Heart left ventricle (tissue), 16 donors: ENCODE measurements at regions not wholly inside any gene's neighbourhood (a gene's known extent, or its start where the extent isn't known, plus 50 kb on each side); places are given as distances from the start of the nearest gene placed in this dataset.

Source experiments
- ATAC-seq, 4 donors: fragments of 200-7000 bp; cut with Tn5 transposase; one replicate each; pipeline ENCODE4 v1.9.1; 2020 to 2022; ENCODE audit warnings: moderate library complexity in 4 of 4, mild to moderate bottlenecking in 3 of 4, moderate number of reproducible peaks in 1 of 4
- DNase-seq, 5 donors: peaks; one replicate each; pipeline ENCODE4 v3.0.0-alpha.2; 2020
- H3K27ac ChIP-seq, 12 donors: fragments of 200-600 bp; sonication (generic) in 4 of 12; one replicate each; pipeline versions ENCODE4 v1.5.0 to v1.8.0; 2016 to 2022; ENCODE audit warnings: mild to moderate bottlenecking in 2 of 12
- H3K27me3 ChIP-seq, 9 donors: fragments of 200-600 bp; sonication (generic) in 2 of 9; one replicate each; pipeline versions ENCODE4 v1.5.1 to v1.8.0; 2016 to 2022; ENCODE audit warnings: mild to moderate bottlenecking in 3 of 9
- H3K36me3 ChIP-seq, 9 donors: fragments of 200-600 bp; sonication (generic) in 2 of 9; one replicate each; pipeline versions ENCODE4 v1.5.0 to v1.8.0; 2018 to 2022; ENCODE audit warnings: mild to moderate bottlenecking in 2 of 9
- H3K4me1 ChIP-seq, 12 donors: fragments of 200-600 bp; sonication (generic) in 4 of 12; one replicate each; pipeline versions ENCODE4 v1.5.0 to v1.8.0; 2016 to 2022; ENCODE audit warnings: mild to moderate bottlenecking in 3 of 12
- H3K4me3 ChIP-seq, 12 donors: fragments of 200-600 bp; sonication (generic) in 4 of 12; one replicate each; pipeline versions ENCODE4 v1.5.0 to v1.8.0; 2017 to 2022; ENCODE audit warnings: mild to moderate bottlenecking in 9 of 12, moderate library complexity in 4 of 12
- H3K9me3 ChIP-seq, 12 donors: fragments of 200-600 bp; sonication (generic) in 4 of 12; one replicate each; pipeline versions ENCODE4 v1.5.0 to v1.8.0; 2016 to 2022; ENCODE audit warnings: mild to moderate bottlenecking in 1 of 12
- CTCF ChIP-seq, 12 donors: fragments of 200-600 bp; sonication (generic) in 4 of 12; IDR thresholded peaks; one replicate each; pipeline versions ENCODE4 v1.5.0 to v1.8.0; 2018 to 2022; ENCODE audit warnings: antibody characterized with exemption in 12 of 12, mild to moderate bottlenecking in 5 of 12
- POLR2A ChIP-seq, 2 donors: fragments of 450-650 bp; IDR thresholded peaks; one replicate each; pipeline ENCODE4 v1.6.1; 2017; ENCODE audit warnings: antibody characterized with exemption in 2 of 2, mild to moderate bottlenecking in 2 of 2, moderate library complexity in 2 of 2
- WGBS, 4 donors: extraction: QIAGEN DNeasy Blood & Tissue Kit in 2 of 4; methylation state at CpG; one replicate each; pipeline versions ENCODE4 v1.1.5 to v1.1.7; 2013 to 2018; 5-methylcytosine and 5-hydroxymethylcytosine counted together
- intact Hi-C, 10 donors: fragments of 100-400 bp; cut with DNase I; formaldehyde crosslinking; loops; one replicate each; pipeline versions ENCODE4 v1.11.1 to v1.14.2; 2022
- donor health status: ischemic (EF 13 %, LVEDD 7.1; RV severe dilation, severe dysfunction).
- donor health status: healthy with polysubstance abuse.
- donor health status: DM: no; HTN: yes; CAD: no.
- donor health status: DM: no; HTN: no; CAD: no.
- donor health status: ischemic (EF 25% LVEDD 6.9; RV normal size, moderate dysfunction).
- donor health status: ischemic (EF 25% LVEDD 5.7; RV mildly dilated, moderate dysfunction).
- donor health status: healthy.
- donor health status: DM: yes; HTN: yes; CAD: no.
- donor health status: ischemic (EF 35%, LVEDD 5.7; RV mildly dilated, moderate dysfunction).
- donor health status: nonischemic (EF 11% LVEDD 7.7; RV severe dilation, severe dysfunction).
- donor health status: DM: yes; HTN: yes; CAD: no.
- donor health status: PGD.
- donor health status: ischemic (EF 29% LVEDD 5.4; RV normal size, mild dysfunction).
- donor health status: nonischemic (EF 23%, LVEDD 6.1; RV moderate dilation, normal function).

GRCh38 chr7:152505606-152506005 lies 69.8 kb upstream of the KMT2C start:
- ATAC-seq = no peak
- no peaks in the 10 kb centered on the region for H3K9me3 ChIP-seq
- TF ChIP-seq CTCF (IDR thresholded peaks at IDR 0.05) = no peak
- TF ChIP-seq POLR2A (IDR thresholded peaks at IDR 0.05) = no peak
- no peak for DNase-seq
- no peak overlapping the region for H3K4me3 ChIP-seq
- no peaks in the 10 kb centered on the region for H3K27me3 ChIP-seq
- WGBS, 4 donors = 90 to 97% (median 95%) methylated on average over 2 of the region's 2 CpGs
- no peaks in the 10 kb centered on the region for H3K4me1 ChIP-seq
- no peaks in the 10 kb centered on the region for H3K36me3 ChIP-seq
- no peak overlapping the region for H3K27ac ChIP-seq
- intact Hi-C loops = no loop called here

- DNase-seq (no peak), ATAC-seq (no peak)
- Histone ChIP-seq H3K4me1 (no peaks in the 10 kb centered on the region), H3K36me3 (no peaks in the 10 kb centered on the region), H3K27ac (no peak overlapping the region), H3K4me3 (no peak overlapping the region), H3K9me3 (no peaks in the 10 kb centered on the region), H3K27me3 (no peaks in the 10 kb centered on the region)
- WGBS, 4 donors = 77 to 82% (median 80%) methylated on average over 10 of the region's 10 CpGs
- intact Hi-C loops = no loop called here
- no peak for TF ChIP-seq CTCF (IDR thresholded peaks at IDR 0.05)
- TF ChIP-seq POLR2A (IDR thresholded peaks at IDR 0.05) = no peak
Measured at GRCh38 chr7:152504816-152505215, 69.0 kb upstream of the KMT2C start.

- H3K27me3 ChIP-seq = no peaks in the 10 kb centered on the region
- intact Hi-C loops = no loop called here
- ATAC-seq = no peak
- TF ChIP-seq CTCF (IDR thresholded peaks at IDR 0.05) (no peak), POLR2A (IDR thresholded peaks at IDR 0.05) (no peak)
- no peak for DNase-seq
- H3K4me1 ChIP-seq = no peaks in the 10 kb centered on the region
- H3K36me3 ChIP-seq = no peaks in the 10 kb centered on the region
- H3K27ac ChIP-seq = no peak overlapping the region
- WGBS, 4 donors = 31 to 52% (median 41%) methylated on average over 3 of the region's 3 CpGs
- no peaks in the 10 kb centered on the region for H3K9me3 ChIP-seq
- no peak overlapping the region for H3K4me3 ChIP-seq
Measured at GRCh38 chr7:152504367-152504766, 68.6 kb upstream of the KMT2C start.

- no peak for DNase-seq
Measured at GRCh38 chr7:152502813-152503790, 67.3 kb upstream of the KMT2C start.

More at GRCh38 chr7:152502813-152503790, 67.3 kb upstream of the KMT2C start:
- Histone ChIP-seq H3K4me1 (no peaks in the 10 kb centered on the region), H3K27me3 (no peaks in the 10 kb centered on the region), H3K4me3 (no peak overlapping the region), H3K36me3 (no peaks in the 10 kb centered on the region), H3K27ac (no peak overlapping the region), H3K9me3 (no peaks in the 10 kb centered on the region)
- 77 to 87% (median 85%) methylated on average over 10 to 13 of the region's 13 CpGs for WGBS, 4 donors
- no peak for ATAC-seq
- TF ChIP-seq POLR2A (IDR thresholded peaks at IDR 0.05) (no peak), CTCF (IDR thresholded peaks at IDR 0.05) (no peak)
- intact Hi-C loops = no loop called here
